Keratinocyte (primary cell): ENCODE measurements at regions not wholly inside any gene's neighbourhood (a gene's known extent, or its start where the extent isn't known, plus 50 kb on each side); places are given as distances from the start of the nearest gene placed in this dataset.

Experiments used
- DNase-seq: peaks from one replicate; pipeline ENCODE4 v3.0.0-alpha.2; 2011; ENCODE audit warnings: low read depth, missing footprints, low spot score
- FAIRE-seq: peaks from 2 replicates; lab custom pipeline; 2011; peaks lifted over from hg19 to GRCh38; lab: Jason Lieb, UNC
- H2AFZ ChIP-seq: 2 replicates; pipeline ENCODE4 v1.6.0; 2012; ENCODE audit warnings: low read length, control low read depth, inconsistent platforms; ENCODE audit not compliant: control insufficient read depth
- H3K27ac ChIP-seq: 2 replicates; pipeline ENCODE4 v1.5.1; 2011; ENCODE audit warnings: low read length; ENCODE audit not compliant: control insufficient read depth, insufficient read depth
- H3K27me3 ChIP-seq: 3 replicates; pipeline ENCODE4 v1.6.0; 2011; ENCODE audit warnings: low read length; ENCODE audit not compliant: control insufficient read depth, insufficient read depth; ENCODE audit errors: extremely low read depth
- H3K36me3 ChIP-seq, 2 experiments: 2 replicates in 1 of 2; 3 replicates in 1 of 2; pipeline ENCODE4 v1.5.1; 2011; ENCODE audit warnings: low read length in 2 of 2, mild to moderate bottlenecking in 1 of 2; ENCODE audit not compliant: control insufficient read depth in 2 of 2, insufficient read depth in 2 of 2; ENCODE audit errors: extremely low read depth in 1 of 2
- H3K4me1 ChIP-seq: 3 replicates; pipeline ENCODE4 v1.5.1; 2011; ENCODE audit warnings: low read length; ENCODE audit not compliant: control insufficient read depth, insufficient read depth; ENCODE audit errors: extremely low read depth
- H3K4me2 ChIP-seq: 3 replicates; pipeline ENCODE4 v1.6.0; 2011; ENCODE audit warnings: low read depth, low read length; ENCODE audit not compliant: control insufficient read depth, insufficient read depth; ENCODE audit errors: extremely low read depth
- H3K4me3 ChIP-seq, 3 experiments: fragments of 200-600 bp in 1 of 3; sonication (generic) in 1 of 3; 2 replicates in 2 of 3; 3 replicates in 1 of 3; pipeline ENCODE4 v1.5.1; 2011 to 2016; ENCODE audit warnings: low read length in 3 of 3, mild to moderate bottlenecking in 3 of 3, control low read depth in 2 of 3, inconsistent platforms in 1 of 3, low read depth in 1 of 3, mixed read lengths in 1 of 3, mixed run types in 1 of 3, moderate library complexity in 1 of 3; ENCODE audit not compliant: control insufficient read depth in 2 of 3, insufficient read depth in 2 of 3; ENCODE audit errors: extremely low read depth in 1 of 3
- H3K79me2 ChIP-seq: 2 replicates; pipeline ENCODE4 v1.6.0; 2012; ENCODE audit warnings: low read length; ENCODE audit not compliant: control insufficient read depth, insufficient read depth
- H3K9ac ChIP-seq: 3 replicates; pipeline ENCODE4 v1.6.0; 2011; ENCODE audit warnings: low read length; ENCODE audit not compliant: control insufficient read depth, insufficient read depth; ENCODE audit errors: extremely low read depth
- H3K9me1 ChIP-seq: 3 replicates; pipeline ENCODE4 v1.6.0; 2011; ENCODE audit warnings: low read length; ENCODE audit not compliant: control insufficient read depth, insufficient read depth; ENCODE audit errors: extremely low read depth
- H3K9me3 ChIP-seq: 2 replicates; pipeline ENCODE4 v1.5.1; 2012; ENCODE audit warnings: low read depth, low read length; ENCODE audit not compliant: control insufficient read depth
- H4K20me1 ChIP-seq: 3 replicates; pipeline ENCODE4 v1.6.0; 2011; ENCODE audit warnings: low read length; ENCODE audit not compliant: control insufficient read depth, insufficient read depth; ENCODE audit errors: extremely low read depth
- EZH2 ChIP-seq: IDR thresholded peaks from one replicate; pipeline ENCODE4 v1.6.1; 2012; ENCODE audit warnings: inconsistent platforms, mild to moderate bottlenecking, low read length, moderate library complexity
- dilution Hi-C: fragments of 300-500 bp; cut with MboI; formaldehyde crosslinking; loops from one replicate; pipeline ENCODE4 v1.7.0; 2020; ENCODE audit warnings: low sequenced_read_pairs; ENCODE audit not compliant: extremely low pct_ligation_motif_present
- TF ChIP-seq, protein P1 (sequence below), 3 experiments: IDR thresholded peaks in 1 of 3; conservative IDR thresholded peaks in 1 of 3; optimal IDR thresholded peaks in 1 of 3; 2 replicates in 2 of 3; 3 replicates in 1 of 3; pipeline versions ENCODE3 to v1.5.1; 2011; ENCODE audit warnings: low read length in 3 of 3, mild to moderate bottlenecking in 3 of 3, moderate library complexity in 2 of 3, control low read depth in 1 of 3, inconsistent platforms in 1 of 3; ENCODE audit not compliant: insufficient read depth in 2 of 3; ENCODE audit errors: extremely low read depth in 1 of 3

DNA sequence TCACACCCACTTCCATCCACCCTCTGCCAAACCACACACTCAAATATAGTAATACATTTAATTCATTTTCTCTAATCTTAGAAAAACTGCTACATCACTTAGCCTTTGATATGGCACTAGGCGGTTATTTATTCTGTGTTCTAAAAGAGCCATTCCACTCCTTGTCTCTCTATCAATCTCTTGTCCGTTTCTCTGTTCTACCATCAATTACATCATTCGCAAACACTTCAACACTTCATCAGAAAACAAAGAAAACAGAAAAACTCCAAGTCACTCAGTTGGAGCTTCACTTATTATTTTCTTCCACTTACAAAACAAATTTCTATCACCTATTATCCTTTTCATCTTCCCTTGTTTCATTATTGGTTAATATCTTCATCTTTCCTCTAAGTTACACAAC is 1523.0 kb downstream of the KCNT2 start:
- Histone ChIP-seq H3K27me3 (no peaks in the 10 kb centered on the region), H3K4me3 (no peak overlapping the region), H3K9me1 (no peaks in the 10 kb centered on the region), H3K9me3 (no peaks in the 10 kb centered on the region), H4K20me1 (no peaks in the 10 kb centered on the region), H3K9ac (no peak overlapping the region), H3K4me1 (no peaks in the 10 kb centered on the region), H3K79me2 (no peaks in the 10 kb centered on the region), H3K4me2 (no peak overlapping the region), H3K36me3 (no peaks in the 10 kb centered on the region), H3K27ac (no peak overlapping the region), H2AFZ (no peak overlapping the region)
- TF ChIP-seq, protein P1, sequence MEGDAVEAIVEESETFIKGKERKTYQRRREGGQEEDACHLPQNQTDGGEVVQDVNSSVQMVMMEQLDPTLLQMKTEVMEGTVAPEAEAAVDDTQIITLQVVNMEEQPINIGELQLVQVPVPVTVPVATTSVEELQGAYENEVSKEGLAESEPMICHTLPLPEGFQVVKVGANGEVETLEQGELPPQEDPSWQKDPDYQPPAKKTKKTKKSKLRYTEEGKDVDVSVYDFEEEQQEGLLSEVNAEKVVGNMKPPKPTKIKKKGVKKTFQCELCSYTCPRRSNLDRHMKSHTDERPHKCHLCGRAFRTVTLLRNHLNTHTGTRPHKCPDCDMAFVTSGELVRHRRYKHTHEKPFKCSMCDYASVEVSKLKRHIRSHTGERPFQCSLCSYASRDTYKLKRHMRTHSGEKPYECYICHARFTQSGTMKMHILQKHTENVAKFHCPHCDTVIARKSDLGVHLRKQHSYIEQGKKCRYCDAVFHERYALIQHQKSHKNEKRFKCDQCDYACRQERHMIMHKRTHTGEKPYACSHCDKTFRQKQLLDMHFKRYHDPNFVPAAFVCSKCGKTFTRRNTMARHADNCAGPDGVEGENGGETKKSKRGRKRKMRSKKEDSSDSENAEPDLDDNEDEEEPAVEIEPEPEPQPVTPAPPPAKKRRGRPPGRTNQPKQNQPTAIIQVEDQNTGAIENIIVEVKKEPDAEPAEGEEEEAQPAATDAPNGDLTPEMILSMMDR (optimal IDR thresholded peaks at IDR 0.05 in 1 of 3, IDR thresholded peaks at IDR 0.05 in 1 of 3, conservative IDR thresholded peaks at IDR 0.05 in 1 of 3; ENCODE audit: extremely low read depth in 1 of 3, insufficient read depth in 2 of 3, low read length in 3 of 3) = no peak
- TF ChIP-seq EZH2 = no peak
- DNase-seq = no peak
- dilution Hi-C loops = no loop called here
- no peak for FAIRE-seq

DNA sequence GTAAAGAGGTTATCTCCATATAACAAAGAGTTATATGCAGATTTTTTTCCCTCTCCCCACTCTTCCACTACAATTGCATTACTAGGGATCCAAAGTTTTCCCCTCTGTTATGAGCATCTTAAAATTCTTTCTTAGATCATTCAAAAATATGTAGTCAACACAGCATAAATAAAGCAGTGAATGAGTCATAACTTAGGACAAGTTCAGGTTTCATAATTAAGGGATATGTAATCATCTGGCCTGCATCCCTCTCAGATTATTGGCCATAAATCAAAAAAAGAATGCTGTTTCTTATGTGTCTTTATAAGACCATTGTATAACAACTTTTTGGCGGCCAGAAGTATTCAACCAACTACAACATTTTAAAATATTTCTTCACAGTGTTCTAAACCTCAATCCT is 1526.1 kb downstream of the KCNT2 start:
- Histone ChIP-seq H3K9me1 (no peaks in the 10 kb centered on the region), H3K27ac (no peak overlapping the region), H3K9ac (no peak overlapping the region), H3K36me3 (no peaks in the 10 kb centered on the region), H3K4me3 (no peak overlapping the region), H3K9me3 (no peaks in the 10 kb centered on the region), H3K4me2 (no peak overlapping the region), H2AFZ (no peak overlapping the region), H3K79me2 (no peaks in the 10 kb centered on the region), H4K20me1 (no peaks in the 10 kb centered on the region), H3K4me1 (no peaks in the 10 kb centered on the region), H3K27me3 (no peaks in the 10 kb centered on the region)
- DNase-seq (no peak), FAIRE-seq (no peak)
- TF ChIP-seq, protein P1 (optimal IDR thresholded peaks at IDR 0.05 in 1 of 3, IDR thresholded peaks at IDR 0.05 in 1 of 3, conservative IDR thresholded peaks at IDR 0.05 in 1 of 3; ENCODE audit: extremely low read depth in 1 of 3, insufficient read depth in 2 of 3, low read length in 3 of 3) = no peak
- no peak for TF ChIP-seq EZH2
- dilution Hi-C loops = no loop called here
